ENCODE measurements at regions not wholly inside any gene's neighbourhood (a gene's known extent, or its start where the extent isn't known, plus 50 kb on each side); places are given as distances from the start of the nearest gene placed in this dataset.

- ATAC-seq: no peak
These were observed 562.8 kb upstream of the IGFBP7 start for GRCh38 chr4:57672846-57673433.

DNA sequence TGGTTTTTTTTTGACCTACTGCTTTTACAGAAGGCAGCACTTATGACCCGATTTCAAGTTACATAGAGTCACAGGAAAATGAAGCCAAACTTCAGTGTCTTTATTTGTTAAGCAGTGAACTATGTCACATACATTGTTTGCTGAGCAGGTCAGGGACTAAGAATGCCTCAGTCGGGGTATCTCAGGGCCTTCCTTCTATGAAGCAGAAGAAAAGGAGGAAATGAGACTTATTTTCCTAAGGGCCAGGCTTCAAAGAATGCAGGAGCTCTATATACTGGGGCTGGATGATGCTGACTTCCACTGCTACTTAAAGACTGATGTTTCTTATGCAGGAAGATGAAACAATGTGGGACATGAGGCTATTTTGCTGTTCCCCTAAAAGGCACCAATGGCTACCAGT is 558.4 kb upstream of the IGFBP7 start:
- ATAC-seq: no peak

GRCh38 chr4:57665806-57666205 is 555.6 kb upstream of the IGFBP7 start:
- ATAC-seq: no peak

GRCh38 chr4:57661517-57662090 is 551.4 kb upstream of the IGFBP7 start:
- no peak for ATAC-seq

DNA sequence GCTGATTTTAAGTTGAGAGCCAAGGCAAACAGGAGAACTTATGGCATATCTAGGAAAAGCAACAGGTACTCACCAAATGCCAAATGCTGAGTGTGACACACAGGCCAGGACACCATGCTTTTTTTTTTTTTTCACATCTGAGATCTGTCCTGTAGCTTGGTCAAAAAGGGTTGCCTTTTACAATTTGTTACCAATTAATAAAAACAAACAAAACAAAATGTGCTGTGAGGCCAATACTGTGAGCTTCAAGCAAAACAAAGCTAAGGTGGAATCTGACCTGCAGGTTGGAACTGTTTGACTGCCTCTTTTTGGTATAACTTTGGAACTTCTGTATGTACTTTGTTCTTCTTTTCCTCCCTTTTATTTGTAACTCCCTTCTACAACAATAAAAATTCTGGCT is 548.5 kb upstream of the IGFBP7 start:
- ATAC-seq: no peak

- ATAC-seq: no peak
These were observed 548.0 kb upstream of the IGFBP7 start for GRCh38 chr4:57658188-57658587.

GRCh38 chr4:57655342-57655741 is 545.2 kb upstream of the IGFBP7 start:
- ATAC-seq: no peak

GRCh38 chr4:57652779-57653178 is 542.6 kb upstream of the IGFBP7 start:
- ATAC-seq: no peak

DNA sequence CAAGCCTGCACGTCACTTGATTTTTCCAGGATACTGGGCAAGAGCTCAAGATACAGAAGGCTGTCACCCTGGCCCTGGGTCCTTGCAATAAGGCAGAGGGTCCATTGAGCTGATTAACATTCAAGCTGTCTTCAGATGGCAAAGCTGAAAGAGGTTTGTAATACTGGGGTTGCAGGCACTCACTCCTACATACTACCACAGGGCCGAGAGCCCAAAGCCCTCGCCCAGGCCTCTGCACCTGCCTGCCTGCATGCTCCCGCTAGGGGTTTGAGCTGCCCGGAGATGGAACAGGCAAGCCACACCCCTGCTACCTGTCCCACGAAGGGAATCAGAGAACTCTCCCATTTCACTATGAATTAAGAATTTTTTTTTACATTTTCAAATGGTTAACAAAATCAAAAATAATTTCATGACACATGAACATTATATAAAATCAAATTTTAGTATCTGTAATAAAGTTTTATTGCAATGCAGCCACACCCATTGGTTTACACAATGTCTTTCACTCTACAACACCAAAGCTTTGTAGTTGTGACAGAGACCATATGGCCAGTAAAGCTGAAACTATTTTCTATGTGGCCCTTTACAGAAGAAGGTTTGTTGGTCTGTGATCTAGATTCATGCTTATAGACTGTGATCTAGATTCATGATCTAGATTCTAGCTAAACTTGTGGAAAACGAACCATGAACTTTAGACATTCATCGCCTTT is 530.4 kb upstream of the IGFBP7 start:
- no peak for ATAC-seq

- ATAC-seq: no peak
These were observed 529.6 kb upstream of the IGFBP7 start for GRCh38 chr4:57639561-57640382.

GRCh38 chr4:57635910-57636309 is 525.7 kb upstream of the IGFBP7 start:
- ATAC-seq: no peak

GRCh38 chr4:57633212-57633859 is 523.2 kb upstream of the IGFBP7 start:
- no peak for ATAC-seq

DNA sequence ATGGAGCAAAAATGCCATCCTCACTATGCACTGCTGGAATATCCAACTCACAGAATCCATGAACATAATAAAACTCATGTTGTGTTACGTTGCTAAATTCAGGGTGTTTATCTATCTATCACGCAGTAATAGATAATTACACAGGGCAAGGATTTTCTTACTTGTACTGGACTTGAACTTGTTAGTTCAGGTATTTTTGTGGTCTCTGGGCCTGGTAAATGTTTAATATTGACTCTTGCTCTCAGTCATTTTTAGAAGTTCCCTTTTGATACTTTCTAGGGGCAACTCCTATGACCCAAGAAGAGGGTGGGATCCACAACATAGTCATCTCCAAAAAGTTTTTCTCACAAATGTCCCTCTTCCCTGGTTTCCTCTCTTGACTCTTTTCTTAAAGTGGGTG is 522.4 kb upstream of the IGFBP7 start:
- no peak for ATAC-seq

GRCh38 chr4:57631147-57631546 is 521.0 kb upstream of the IGFBP7 start:
- peak; percentile 57 for ATAC-seq

DNA sequence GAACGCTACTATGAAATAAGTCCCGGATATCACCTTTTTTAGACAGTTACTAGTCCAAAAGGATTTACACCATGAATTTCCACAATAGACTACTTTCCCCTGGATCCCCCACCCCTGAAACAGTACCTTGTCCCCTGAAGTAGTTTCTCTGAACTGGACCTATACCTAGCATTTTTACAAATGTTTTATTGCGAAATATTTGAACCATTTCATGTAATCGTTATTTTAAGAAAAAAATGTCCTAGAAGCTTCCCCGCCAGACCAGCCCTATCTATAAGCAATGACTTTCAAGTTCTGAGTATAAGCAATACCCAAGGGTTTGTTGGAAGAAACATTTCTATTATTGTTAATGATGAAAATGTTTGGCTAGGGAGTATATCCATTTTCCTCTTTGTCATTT is 517.8 kb upstream of the IGFBP7 start:
- ATAC-seq: no peak

- ATAC-seq: no peak
These were observed 504.2 kb upstream of the IGFBP7 start for GRCh38 chr4:57614257-57614932.

DNA sequence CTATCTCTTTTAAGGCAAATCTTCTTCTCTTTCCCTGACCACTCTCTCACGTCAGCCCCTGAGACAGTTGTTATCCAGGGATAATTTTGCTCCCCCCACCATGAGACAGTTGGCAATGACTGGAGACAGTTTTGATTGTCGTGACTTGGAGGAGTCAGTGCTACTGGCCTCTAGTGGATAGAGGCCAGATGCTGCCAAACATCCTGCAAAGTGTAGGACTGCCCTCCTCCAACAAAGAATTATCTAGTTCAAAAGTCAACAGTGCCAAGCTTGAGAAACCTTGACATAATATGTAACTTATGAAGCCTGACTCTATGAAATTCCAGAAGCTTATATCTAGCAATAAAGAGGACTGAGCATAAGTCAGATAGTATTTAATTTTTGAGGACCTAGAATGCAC is 502.1 kb upstream of the IGFBP7 start:
- no peak for ATAC-seq

DNA sequence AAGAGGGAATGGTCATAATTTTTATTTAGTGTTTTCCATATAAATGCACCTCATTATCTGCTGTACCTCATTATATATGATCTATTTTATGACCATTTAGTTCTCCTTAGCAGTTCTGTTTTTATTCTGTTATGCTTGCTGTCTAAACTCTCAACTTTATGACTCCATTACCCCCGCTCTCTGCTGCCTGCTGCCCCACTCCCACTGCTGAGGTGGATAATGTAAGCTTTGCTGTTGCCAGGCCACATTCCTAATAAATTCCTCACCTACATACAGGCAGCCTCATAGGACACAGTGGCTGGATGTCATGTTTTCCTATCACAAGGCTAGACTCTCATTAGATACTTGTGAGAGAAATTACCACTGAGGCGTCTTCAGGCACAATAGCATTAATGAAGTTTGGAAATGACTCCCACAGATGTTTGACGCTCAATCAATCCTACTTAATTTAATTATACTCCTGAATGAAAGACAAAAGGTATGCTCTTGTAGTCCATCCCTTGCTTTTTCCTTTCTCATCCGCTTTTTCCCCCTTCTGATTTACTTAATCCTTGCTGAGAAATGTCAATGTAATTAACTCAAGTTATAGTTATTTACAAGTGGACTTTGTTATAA is 497.5 kb upstream of the IGFBP7 start:
- ATAC-seq: no peak

- ATAC-seq: no peak
These were observed 495.2 kb upstream of the IGFBP7 start for GRCh38 chr4:57605376-57605775.

DNA sequence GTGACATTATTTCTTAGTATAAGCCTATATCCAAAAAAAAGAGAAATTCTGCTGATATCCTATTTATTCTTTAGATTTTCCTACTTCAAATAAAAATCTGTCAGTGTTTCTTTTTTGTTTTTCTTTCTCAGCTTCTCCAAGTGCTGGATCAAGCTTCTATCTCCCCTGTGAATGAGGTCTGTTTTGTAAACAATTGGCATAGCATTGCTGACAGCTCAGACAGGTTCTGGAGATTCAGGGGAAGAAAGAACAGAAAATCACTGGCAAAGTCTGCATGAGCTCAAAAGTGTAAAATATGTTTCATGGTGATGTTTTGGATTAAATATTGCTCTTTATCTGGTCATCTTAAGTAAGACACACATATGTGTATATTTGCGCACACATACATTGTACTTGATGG is 492.0 kb upstream of the IGFBP7 start:
- ATAC-seq: no peak

DNA sequence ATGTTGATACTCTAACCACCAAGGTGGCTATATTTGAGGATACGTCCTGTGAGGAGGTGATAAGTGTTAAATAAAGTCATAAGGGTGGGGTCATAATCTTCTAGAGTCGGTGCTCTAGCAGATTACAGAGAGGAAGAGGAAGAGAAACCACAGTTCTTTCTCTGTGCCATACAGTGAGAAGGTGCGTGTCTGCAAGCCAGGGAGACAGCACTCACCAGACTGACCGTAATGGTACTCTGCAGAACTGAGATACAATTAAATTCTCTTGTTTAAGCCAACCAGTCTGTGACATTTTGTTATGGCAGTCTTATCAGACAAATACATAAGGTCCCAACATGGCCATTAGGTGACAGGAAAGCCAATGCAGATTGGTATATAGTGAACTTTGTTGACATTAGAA is 480.9 kb upstream of the IGFBP7 start:
- no peak for ATAC-seq

GRCh38 chr4:57588557-57588956 is 478.4 kb upstream of the IGFBP7 start:
- no peak for ATAC-seq
